B cell (primary cell): ENCODE measurements at regions not wholly inside any gene's neighbourhood (a gene's known extent, or its start where the extent isn't known, plus 50 kb on each side); places are given as distances from the start of the nearest gene placed in this dataset.

Experiments used
- ATAC-seq: fragments of 200-7000 bp; cut with Tn5 transposase; one replicate; pipeline ENCODE4 v1.10.0; 2021; ENCODE audit warnings: low read depth, mild to moderate bottlenecking, moderate number of reproducible peaks, moderate library complexity
- CTCF ChIA-PET: fragments of 350-600 bp; sonication (Branson Sonifier 250); formaldehyde crosslinking; loops from one replicate; lab custom pipeline; 2021; ENCODE audit warnings: antibody characterized with exemption, inconsistent platforms; lab: Charles Lee
- POLR2A ChIA-PET: fragments of 350-600 bp; sonication (Branson Sonifier 250); formaldehyde crosslinking; loops from one replicate; lab custom pipeline; 2021; ENCODE audit warnings: antibody characterized with exemption; lab: Charles Lee
- DNase-seq: peaks from one replicate; pipeline ENCODE4 v3.0.0; 2013
- H2AFZ ChIP-seq: 2 replicates; pipeline ENCODE4 v1.6.1; 2012; ENCODE audit warnings: mild to moderate bottlenecking, low read depth, low read length; ENCODE audit not compliant: insufficient read depth, poor library complexity, severe bottlenecking
- H3K27ac ChIP-seq, 2 donors: 1 replicate in 1 of 2; 2 replicates in 1 of 2; pipeline ENCODE4 v1.5.1; 2012 to 2013; ENCODE audit warnings: low read length in 2 of 2, mild to moderate bottlenecking in 2 of 2, moderate library complexity in 1 of 2
- H3K27me3 ChIP-seq, 4 experiments: fragments of 200-600 bp in 1 of 4; sonication (generic) in 1 of 4; replicated peaks in 1 of 4; 1 replicate in 2 of 4; 2 replicates in 2 of 4; pipeline versions ENCODE4 v1.6.1 to v1.7.0; 2013 to 2016; ENCODE audit warnings: low read length in 3 of 4, mild to moderate bottlenecking in 2 of 4, mixed read lengths in 1 of 4, moderate library complexity in 1 of 4; ENCODE audit not compliant: insufficient read depth in 4 of 4, control insufficient read depth in 3 of 4; ENCODE audit errors: control extremely low read depth in 1 of 4
- H3K36me3 ChIP-seq, 2 experiments: replicated peaks in 1 of 2; 1 replicate in 1 of 2; 2 replicates in 1 of 2; pipeline versions ENCODE4 v1.6.1 to v1.7.1; 2013; ENCODE audit warnings: low read length in 1 of 2; ENCODE audit not compliant: insufficient read depth in 2 of 2, control insufficient read depth in 1 of 2; ENCODE audit errors: control extremely low read depth in 1 of 2, extremely low read depth in 1 of 2
- H3K4me1 ChIP-seq, 2 donors: fragments of 200-600 bp in 1 of 2; sonication (generic) in 1 of 2; 1 replicate in 1 of 2; 2 replicates in 1 of 2; pipeline versions ENCODE4 v1.5.1 to v1.6.1; 2013 to 2017; ENCODE audit warnings: low read length in 2 of 2; ENCODE audit not compliant: control insufficient read depth in 2 of 2, insufficient read depth in 2 of 2
- H3K4me2 ChIP-seq: replicated peaks from 2 replicates; pipeline ENCODE3; 2012; ENCODE audit warnings: mild to moderate bottlenecking, low read depth, low read length; ENCODE audit not compliant: poor library complexity, severe bottlenecking
- H3K4me3 ChIP-seq, 5 experiments: fragments of 200-600 bp in 1 of 5; sonication (generic) in 1 of 5; 1 replicate in 3 of 5; 2 replicates in 2 of 5; pipeline versions ENCODE4 v1.5.1 to v1.7.0; 2011 to 2016; ENCODE audit warnings: low read length in 4 of 5, mild to moderate bottlenecking in 4 of 5, low read depth in 2 of 5, control low read depth in 1 of 5, moderate library complexity in 1 of 5; ENCODE audit not compliant: insufficient read depth in 1 of 5; ENCODE audit errors: control extremely low read depth in 1 of 5, extremely low read depth in 1 of 5
- H3K79me2 ChIP-seq: fragments of 200-600 bp; sonication (generic); one replicate; pipeline ENCODE4 v1.6.0; 2016; ENCODE audit warnings: low read length; ENCODE audit not compliant: control insufficient read depth, insufficient read depth
- H3K9ac ChIP-seq: fragments of 200-600 bp; sonication (generic); 2 replicates; pipeline ENCODE4 v1.6.1; 2017; ENCODE audit warnings: mild to moderate bottlenecking, low read length, moderate library complexity
- H3K9me3 ChIP-seq, 3 donors: one replicate each; pipeline versions ENCODE4 v1.6.1 to v1.7.1; 2013; ENCODE audit warnings: low read length in 2 of 3; ENCODE audit not compliant: control insufficient read depth in 2 of 3, insufficient read depth in 1 of 3; ENCODE audit errors: control extremely low read depth in 1 of 3
- H4K20me1 ChIP-seq: 2 replicates; pipeline ENCODE4 v1.6.0; 2012; ENCODE audit warnings: mild to moderate bottlenecking, low read length; ENCODE audit not compliant: insufficient read depth, control insufficient read depth, poor library complexity, severe bottlenecking
- H3K27ac Mint-ChIP-seq: one replicate; pipeline ENCODE4 v1.8.0; 2021; ENCODE audit warnings: mixed read lengths
- H3K27me3 Mint-ChIP-seq: one replicate; pipeline ENCODE4 v1.8.0; 2021; ENCODE audit warnings: mixed read lengths
- H3K4me1 Mint-ChIP-seq: one replicate; pipeline ENCODE4 v1.8.0; 2021; ENCODE audit warnings: mixed read lengths
- H3K4me3 Mint-ChIP-seq: one replicate; pipeline ENCODE4 v1.8.0; 2021; ENCODE audit warnings: mixed read lengths
- H3K9me3 Mint-ChIP-seq: one replicate; pipeline ENCODE4 v1.8.0; 2022; ENCODE audit warnings: mixed read lengths; ENCODE audit not compliant: insufficient read depth
- EZH2 ChIP-seq: IDR thresholded peaks from 2 replicates; pipeline ENCODE4 v1.6.1; 2012; ENCODE audit warnings: borderline replicate concordance, low read depth, mild to moderate bottlenecking, moderate library complexity, low read length; ENCODE audit not compliant: insufficient read depth, poor library complexity, severe bottlenecking
- whole genome bisulfite sequencing: methylation state at CpG from one replicate; pipeline ENCODE4 v1.1.5; 2013; ENCODE audit warnings: missing lambda C conversion rate; ENCODE audit not compliant: insufficient coverage; 5-methylcytosine and 5-hydroxymethylcytosine counted together
- intact Hi-C: fragments of 100-400 bp; cut with micrococcal nuclease; formaldehyde crosslinking; loops from one replicate; pipeline ENCODE4 v1.10.0; 2022
- TF ChIP-seq, protein P1 (sequence below): fragments of 200-600 bp; IDR thresholded peaks from one replicate; pipeline ENCODE4 v1.8.0; 2022; ENCODE audit warnings: antibody characterized with exemption, mild to moderate bottlenecking

DNA sequence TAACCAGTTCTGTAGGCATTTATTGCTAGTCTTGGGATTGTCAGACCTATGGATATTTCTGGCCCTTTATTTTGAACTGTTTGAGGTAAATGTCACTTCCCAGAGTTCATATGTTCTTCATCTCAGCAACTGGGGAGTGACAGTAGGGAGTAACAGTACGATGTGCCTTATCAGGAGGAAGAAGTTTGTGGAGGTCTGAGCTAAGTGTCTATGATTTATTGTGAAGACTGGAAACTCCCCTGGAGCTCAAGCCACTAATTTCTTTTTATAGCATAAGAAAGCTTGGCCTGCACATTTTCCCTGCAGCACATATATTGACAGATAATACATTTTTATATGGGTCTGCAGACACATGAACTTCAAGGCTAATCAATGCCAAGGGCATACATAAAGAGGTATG is 383.8 kb downstream of the GRXCR1 start:
- Histone ChIP-seq H3K4me2 (no peak overlapping the region), H3K4me3 (no peak overlapping the region), H2AFZ (no peak overlapping the region), H3K27ac (no peak overlapping the region), H4K20me1 (no peaks in the 10 kb centered on the region), H3K4me1 (no peaks in the 10 kb centered on the region), H3K27me3 (no peaks in the 10 kb centered on the region), H3K79me2 (no peaks in the 10 kb centered on the region), H3K9ac (no peak overlapping the region), H3K36me3 (no peaks in the 10 kb centered on the region), H3K9me3 (no peaks in the 10 kb centered on the region)
- WGBS, result no CpG with 5 or more reads among the region's 1 CpG
- no peak overlapping the region for H3K4me3 Mint-ChIP-seq
- CTCF ChIA-PET, result no interaction called here
- intact Hi-C loops, result no loop called here
- peaks cover 2% of the 10 kb centered on the region for H3K9me3 Mint-ChIP-seq
- H3K27me3 Mint-ChIP-seq, result no peaks in the 10 kb centered on the region
- ATAC-seq (no peak), DNase-seq (no peak)
- H3K4me1 Mint-ChIP-seq, result no peaks in the 10 kb centered on the region
- no peak overlapping the region for H3K27ac Mint-ChIP-seq
- POLR2A ChIA-PET, result no interaction called here
- no peak for TF ChIP-seq EZH2

DNA sequence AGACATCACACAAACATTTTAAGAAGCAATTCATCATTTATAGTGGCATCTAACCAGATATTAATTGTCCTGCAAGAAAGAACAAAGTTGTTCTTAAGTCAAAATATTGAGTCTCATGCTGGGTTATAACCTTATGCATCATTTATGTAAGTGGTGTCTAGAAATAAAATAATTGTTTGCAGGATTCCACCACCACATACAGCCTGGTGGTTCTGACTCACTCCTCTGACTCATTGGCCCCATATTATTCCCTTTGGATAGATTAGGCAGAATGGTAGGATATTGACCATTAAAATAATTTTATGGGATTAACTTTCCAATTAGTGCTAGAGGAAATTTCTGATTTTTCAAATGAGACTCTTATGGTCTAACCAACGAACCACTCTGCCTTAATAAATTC is 384.5 kb downstream of the GRXCR1 start:
- H3K4me1 Mint-ChIP-seq, result no peaks in the 10 kb centered on the region
- Histone ChIP-seq H3K4me3 (no peak overlapping the region), H4K20me1 (no peaks in the 10 kb centered on the region), H3K4me2 (no peak overlapping the region), H3K27ac (no peak overlapping the region), H2AFZ (no peak overlapping the region), H3K79me2 (no peaks in the 10 kb centered on the region), H3K27me3 (no peaks in the 10 kb centered on the region), H3K9ac (no peak overlapping the region), H3K4me1 (no peaks in the 10 kb centered on the region), H3K36me3 (no peaks in the 10 kb centered on the region), H3K9me3 (no peaks in the 10 kb centered on the region)
- ATAC-seq (no peak), DNase-seq (no peak)
- peaks cover 2% of the 10 kb centered on the region for H3K9me3 Mint-ChIP-seq
- H3K27ac Mint-ChIP-seq, result no peak overlapping the region
- TF ChIP-seq EZH2, result no peak
- TF ChIP-seq, protein P1, sequence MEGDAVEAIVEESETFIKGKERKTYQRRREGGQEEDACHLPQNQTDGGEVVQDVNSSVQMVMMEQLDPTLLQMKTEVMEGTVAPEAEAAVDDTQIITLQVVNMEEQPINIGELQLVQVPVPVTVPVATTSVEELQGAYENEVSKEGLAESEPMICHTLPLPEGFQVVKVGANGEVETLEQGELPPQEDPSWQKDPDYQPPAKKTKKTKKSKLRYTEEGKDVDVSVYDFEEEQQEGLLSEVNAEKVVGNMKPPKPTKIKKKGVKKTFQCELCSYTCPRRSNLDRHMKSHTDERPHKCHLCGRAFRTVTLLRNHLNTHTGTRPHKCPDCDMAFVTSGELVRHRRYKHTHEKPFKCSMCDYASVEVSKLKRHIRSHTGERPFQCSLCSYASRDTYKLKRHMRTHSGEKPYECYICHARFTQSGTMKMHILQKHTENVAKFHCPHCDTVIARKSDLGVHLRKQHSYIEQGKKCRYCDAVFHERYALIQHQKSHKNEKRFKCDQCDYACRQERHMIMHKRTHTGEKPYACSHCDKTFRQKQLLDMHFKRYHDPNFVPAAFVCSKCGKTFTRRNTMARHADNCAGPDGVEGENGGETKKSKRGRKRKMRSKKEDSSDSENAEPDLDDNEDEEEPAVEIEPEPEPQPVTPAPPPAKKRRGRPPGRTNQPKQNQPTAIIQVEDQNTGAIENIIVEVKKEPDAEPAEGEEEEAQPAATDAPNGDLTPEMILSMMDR, result no peak
- H3K27me3 Mint-ChIP-seq, result no peaks in the 10 kb centered on the region
- CTCF ChIA-PET, result no interaction called here
- no peak overlapping the region for H3K4me3 Mint-ChIP-seq
- WGBS, result no CpG with 5 or more reads among the region's 1 CpG
- intact Hi-C loops, result no loop called here
- POLR2A ChIA-PET, result no interaction called here
